GM19372 (cell line): ENCODE measurements at regions not wholly inside any gene's neighbourhood (a gene's known extent, or its start where the extent isn't known, plus 50 kb on each side); places are given as distances from the start of the nearest gene placed in this dataset.

Experiments used
- ATAC-seq: cut with Tn5 transposase; IDR thresholded peaks from one replicate; pipeline ENCODE4 v1.9.1; 2021; ENCODE audit warnings: mild to moderate bottlenecking, low read depth, moderate library complexity; ENCODE audit not compliant: unreplicated experiment

GRCh38 chr21:21605521-21605920 is 607.3 kb downstream of the NCAM2 start:
- ATAC-seq, result no peak

- ATAC-seq, result no peak
Measured at GRCh38 chr21:21606041-21606440, 607.8 kb downstream of the NCAM2 start.

- no peak for ATAC-seq
Measured at GRCh38 chr21:21612466-21612865, 614.3 kb downstream of the NCAM2 start.

GRCh38 chr21:21614966-21615365 is 616.8 kb downstream of the NCAM2 start:
- ATAC-seq, result no peak

GRCh38 chr21:21622460-21623234 is 624.4 kb downstream of the NCAM2 start:
- no peak for ATAC-seq

- no peak for ATAC-seq
Measured at GRCh38 chr21:21624674-21625073, 626.5 kb downstream of the NCAM2 start.

- ATAC-seq, result no peak
Measured at GRCh38 chr21:21631961-21632360, 633.8 kb downstream of the NCAM2 start.

GRCh38 chr21:21632926-21633325 is 634.7 kb downstream of the NCAM2 start:
- no peak for ATAC-seq

- ATAC-seq, result no peak
Measured at GRCh38 chr21:21661741-21662140, 663.5 kb downstream of the NCAM2 start.

- no peak for ATAC-seq
Measured at GRCh38 chr21:21662776-21663175, 664.6 kb downstream of the NCAM2 start.

GRCh38 chr21:21664871-21665270 is 666.7 kb downstream of the NCAM2 start:
- ATAC-seq, result no peak

GRCh38 chr21:21666689-21667088 is 668.5 kb downstream of the NCAM2 start:
- ATAC-seq, result no peak

GRCh38 chr21:21668198-21668597 is 670.0 kb downstream of the NCAM2 start:
- ATAC-seq, result no peak

GRCh38 chr21:21673959-21674358 is 675.8 kb downstream of the NCAM2 start:
- no peak for ATAC-seq

GRCh38 chr21:21675601-21676000 is 677.4 kb downstream of the NCAM2 start:
- no peak for ATAC-seq

- no peak for ATAC-seq
Measured at GRCh38 chr21:21682172-21682571, 684.0 kb downstream of the NCAM2 start.

GRCh38 chr21:21688889-21689288 is 690.7 kb downstream of the NCAM2 start:
- no peak for ATAC-seq

GRCh38 chr21:21690068-21690665 is 692.0 kb downstream of the NCAM2 start:
- no peak for ATAC-seq

GRCh38 chr21:21712748-21713520 is 714.7 kb downstream of the NCAM2 start:
- ATAC-seq, result no peak

- ATAC-seq, result no peak
Measured at GRCh38 chr21:21713651-21714180, 715.5 kb downstream of the NCAM2 start.

GRCh38 chr21:21714426-21714825 is 716.2 kb downstream of the NCAM2 start:
- no peak for ATAC-seq
